PFSK-1 (cell line): ENCODE measurements at regions not wholly inside any gene's neighbourhood (a gene's known extent, or its start where the extent isn't known, plus 50 kb on each side); places are given as distances from the start of the nearest gene placed in this dataset.

Experiments
- POLR2AphosphoS5 ChIP-seq: IDR thresholded peaks from 2 replicates; pipeline ENCODE4 v1.6.1; 2012; ENCODE audit warnings: low read depth, mild to moderate bottlenecking, control low read depth, low read length, moderate library complexity
- TAF1 ChIP-seq: IDR thresholded peaks from 2 replicates; pipeline ENCODE4 v1.6.1; 2012; ENCODE audit warnings: low read length, control low read depth, borderline replicate concordance; ENCODE audit not compliant: insufficient read depth

GRCh38 chr3:87501076-87501475 lies 224.7 kb upstream of the POU1F1 start:
- no peak for TF ChIP-seq POLR2AphosphoS5
- TF ChIP-seq TAF1: no peak
